WTC11 (cell line): ENCODE measurements at regions not wholly inside any gene's neighbourhood (a gene's known extent, or its start where the extent isn't known, plus 50 kb on each side); places are given as distances from the start of the nearest gene placed in this dataset.

ENCODE experiments used
- ATF2 ChIP-seq: sonication (generic); formaldehyde crosslinking; IDR thresholded peaks from 2 replicates; pipeline ENCODE4 v1.8.1; 2022; ENCODE audit warnings: low read depth, missing genetic modification reagents, borderline replicate concordance
- CTCF ChIP-seq: fragments of 200-600 bp; IDR thresholded peaks from 2 replicates; pipeline ENCODE4 v1.8.0; 2022; ENCODE audit warnings: antibody characterized with exemption
- EMX1 ChIP-seq: fragments of 250-450 bp; sonication (Bioruptor Pico); IDR thresholded peaks from 2 replicates; pipeline ENCODE4 v1.8.0; 2021; ENCODE audit warnings: mild to moderate bottlenecking
- JUN ChIP-seq: sonication (generic); formaldehyde crosslinking; IDR thresholded peaks from 2 replicates; pipeline ENCODE4 v1.8.0; 2023; ENCODE audit warnings: mild to moderate bottlenecking, missing genetic modification reagents
- TF ChIP-seq, protein P1 (sequence below): sonication (generic); formaldehyde crosslinking; IDR thresholded peaks from 2 replicates; pipeline ENCODE4 v1.8.1; 2022; ENCODE audit warnings: mild to moderate bottlenecking, moderate library complexity, missing genetic modification reagents

DNA sequence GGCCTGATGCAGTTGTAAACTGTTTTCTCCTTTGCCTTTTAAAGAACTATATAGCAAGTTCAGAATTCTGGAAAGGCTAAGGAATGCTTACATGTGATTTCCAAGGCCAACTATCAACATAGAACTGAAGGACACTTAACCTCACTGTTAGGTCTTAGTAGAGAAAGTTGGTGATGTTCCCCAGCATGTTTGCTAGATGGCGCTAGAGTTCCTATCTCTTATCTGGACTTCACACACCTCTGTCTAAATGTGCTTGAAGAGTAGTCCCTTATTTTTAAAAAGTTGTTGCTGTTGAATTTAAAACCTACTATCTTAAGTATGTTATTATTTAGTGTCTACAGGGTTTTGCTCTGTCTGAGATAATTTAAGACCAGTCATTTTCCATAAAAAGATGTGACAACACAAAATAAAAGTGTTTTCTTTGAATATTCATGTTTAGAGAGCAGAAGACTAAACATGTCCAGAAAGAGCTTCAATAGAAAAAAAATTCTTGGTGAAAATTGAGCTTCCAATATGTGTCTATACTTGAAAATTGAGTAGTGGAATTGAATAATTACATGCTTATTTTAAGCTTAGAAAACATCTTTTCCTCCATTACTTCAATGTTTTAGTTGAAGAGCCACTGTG is 237.3 kb downstream of the S1PR1 start:
- TF ChIP-seq ATF2 (CRISPR knock-in tag) (no peak), JUN (CRISPR knock-in tag) (no peak), CTCF (peak; percentile 52; the same call in 1 of the 2 replicates), EMX1 (CRISPR knock-in tag) (no peak)
- TF ChIP-seq, protein P1, sequence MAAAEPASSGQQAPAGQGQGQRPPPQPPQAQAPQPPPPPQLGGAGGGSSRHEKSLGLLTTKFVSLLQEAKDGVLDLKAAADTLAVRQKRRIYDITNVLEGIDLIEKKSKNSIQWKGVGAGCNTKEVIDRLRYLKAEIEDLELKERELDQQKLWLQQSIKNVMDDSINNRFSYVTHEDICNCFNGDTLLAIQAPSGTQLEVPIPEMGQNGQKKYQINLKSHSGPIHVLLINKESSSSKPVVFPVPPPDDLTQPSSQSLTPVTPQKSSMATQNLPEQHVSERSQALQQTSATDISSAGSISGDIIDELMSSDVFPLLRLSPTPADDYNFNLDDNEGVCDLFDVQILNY (CRISPR knock-in tag): no peak
